ENCODE measurements at regions not wholly inside any gene's neighbourhood (a gene's known extent, or its start where the extent isn't known, plus 50 kb on each side); places are given as distances from the start of the nearest gene placed in this dataset.

DNA sequence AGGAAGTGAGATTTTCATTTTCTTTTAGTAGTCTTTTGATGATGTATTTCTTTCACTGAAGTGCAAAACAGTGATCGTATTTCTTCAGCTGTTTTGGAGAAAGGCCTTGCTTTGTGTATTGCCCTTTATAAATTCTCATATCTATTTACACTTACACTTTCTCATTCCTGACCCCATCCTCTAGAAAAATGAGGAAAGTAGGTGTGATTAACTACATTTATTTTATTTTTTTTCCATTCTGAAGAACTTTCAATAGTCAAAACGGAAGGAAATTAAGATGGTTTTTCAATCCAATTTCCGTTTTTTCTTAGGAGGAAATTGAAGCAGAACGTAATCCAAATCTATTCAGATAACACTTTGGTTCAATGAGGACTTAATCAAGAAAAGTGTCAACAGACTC is 188.1 kb downstream of the SLITRK5 start:
- Mint-ChIP-seq H3K4me1 (ENCODE audit: low read depth, unreplicated experiment) (no peaks in the 10 kb centered on the region), H3K36me3 (ENCODE audit: unreplicated experiment) (no peaks in the 10 kb centered on the region), H3K27ac (ENCODE audit: unreplicated experiment) (no peak overlapping the region), H3K9me3 (ENCODE audit: unreplicated experiment) (no peaks in the 10 kb centered on the region), H3K4me3 (ENCODE audit: unreplicated experiment) (no peak overlapping the region), H3K27me3 (ENCODE audit: unreplicated experiment) (no peaks in the 10 kb centered on the region)
- DNase-seq: no peak
- TF ChIP-seq, protein P1, sequence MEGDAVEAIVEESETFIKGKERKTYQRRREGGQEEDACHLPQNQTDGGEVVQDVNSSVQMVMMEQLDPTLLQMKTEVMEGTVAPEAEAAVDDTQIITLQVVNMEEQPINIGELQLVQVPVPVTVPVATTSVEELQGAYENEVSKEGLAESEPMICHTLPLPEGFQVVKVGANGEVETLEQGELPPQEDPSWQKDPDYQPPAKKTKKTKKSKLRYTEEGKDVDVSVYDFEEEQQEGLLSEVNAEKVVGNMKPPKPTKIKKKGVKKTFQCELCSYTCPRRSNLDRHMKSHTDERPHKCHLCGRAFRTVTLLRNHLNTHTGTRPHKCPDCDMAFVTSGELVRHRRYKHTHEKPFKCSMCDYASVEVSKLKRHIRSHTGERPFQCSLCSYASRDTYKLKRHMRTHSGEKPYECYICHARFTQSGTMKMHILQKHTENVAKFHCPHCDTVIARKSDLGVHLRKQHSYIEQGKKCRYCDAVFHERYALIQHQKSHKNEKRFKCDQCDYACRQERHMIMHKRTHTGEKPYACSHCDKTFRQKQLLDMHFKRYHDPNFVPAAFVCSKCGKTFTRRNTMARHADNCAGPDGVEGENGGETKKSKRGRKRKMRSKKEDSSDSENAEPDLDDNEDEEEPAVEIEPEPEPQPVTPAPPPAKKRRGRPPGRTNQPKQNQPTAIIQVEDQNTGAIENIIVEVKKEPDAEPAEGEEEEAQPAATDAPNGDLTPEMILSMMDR (IDR thresholded peaks at IDR 0.05; ENCODE audit: partially characterized antibody, unreplicated experiment): no peak

GRCh38 chr13:87867426-87867825 is 196.3 kb downstream of the SLITRK5 start:
- Mint-ChIP-seq H3K27me3 (ENCODE audit: unreplicated experiment) (peaks cover 3% of the 10 kb centered on the region), H3K9me3 (ENCODE audit: unreplicated experiment) (peaks cover 2% of the 10 kb centered on the region), H3K4me1 (ENCODE audit: low read depth, unreplicated experiment) (no peaks in the 10 kb centered on the region), H3K4me3 (ENCODE audit: unreplicated experiment) (no peak overlapping the region), H3K36me3 (ENCODE audit: unreplicated experiment) (no peaks in the 10 kb centered on the region), H3K27ac (ENCODE audit: unreplicated experiment) (no peak overlapping the region)
- TF ChIP-seq, protein P1 (IDR thresholded peaks at IDR 0.05; ENCODE audit: partially characterized antibody, unreplicated experiment): no peak
- no peak for DNase-seq

DNA sequence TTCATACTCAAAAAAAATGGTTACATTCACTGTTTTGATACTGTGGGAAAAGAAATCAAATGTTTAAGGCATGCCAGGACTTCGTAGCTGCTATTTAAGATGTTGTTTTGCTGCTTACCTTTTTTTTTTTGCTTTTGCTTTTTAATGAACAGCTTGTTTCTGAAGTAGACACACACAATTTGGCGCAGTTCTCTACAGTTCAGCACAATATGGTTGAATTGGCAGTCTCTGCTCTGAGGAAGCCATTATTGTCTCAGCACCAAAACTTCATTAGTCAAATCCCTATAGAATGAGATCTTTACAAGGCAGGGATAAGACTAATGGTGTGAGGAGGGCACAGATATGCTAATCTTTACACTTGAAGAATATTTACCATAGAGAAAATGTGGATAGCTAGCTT is 197.6 kb downstream of the SLITRK5 start:
- no peaks in the 10 kb centered on the region for H3K4me1 Mint-ChIP-seq (ENCODE audit: low read depth, unreplicated experiment)
- H3K9me3 Mint-ChIP-seq (ENCODE audit: unreplicated experiment): peaks cover 2% of the 10 kb centered on the region
- no peak for DNase-seq
- TF ChIP-seq, protein P1 (IDR thresholded peaks at IDR 0.05; ENCODE audit: partially characterized antibody, unreplicated experiment): no peak
- H3K4me3 Mint-ChIP-seq (ENCODE audit: unreplicated experiment): no peak overlapping the region
- no peak overlapping the region for H3K27ac Mint-ChIP-seq (ENCODE audit: unreplicated experiment)
- peaks cover 3% of the 10 kb centered on the region for H3K27me3 Mint-ChIP-seq (ENCODE audit: unreplicated experiment)
- H3K36me3 Mint-ChIP-seq (ENCODE audit: unreplicated experiment): no peaks in the 10 kb centered on the region

- Mint-ChIP-seq H3K36me3 (ENCODE audit: unreplicated experiment) (no peaks in the 10 kb centered on the region), H3K9me3 (ENCODE audit: unreplicated experiment) (no peaks in the 10 kb centered on the region), H3K4me3 (ENCODE audit: unreplicated experiment) (no peak overlapping the region), H3K27me3 (ENCODE audit: unreplicated experiment) (no peaks in the 10 kb centered on the region), H3K27ac (ENCODE audit: unreplicated experiment) (no peak overlapping the region), H3K4me1 (ENCODE audit: low read depth, unreplicated experiment) (no peaks in the 10 kb centered on the region)
- no peak for DNase-seq
- TF ChIP-seq, protein P1 (IDR thresholded peaks at IDR 0.05; ENCODE audit: partially characterized antibody, unreplicated experiment): no peak
Measured at GRCh38 chr13:87872813-87873212, 201.6 kb downstream of the SLITRK5 start.

DNA sequence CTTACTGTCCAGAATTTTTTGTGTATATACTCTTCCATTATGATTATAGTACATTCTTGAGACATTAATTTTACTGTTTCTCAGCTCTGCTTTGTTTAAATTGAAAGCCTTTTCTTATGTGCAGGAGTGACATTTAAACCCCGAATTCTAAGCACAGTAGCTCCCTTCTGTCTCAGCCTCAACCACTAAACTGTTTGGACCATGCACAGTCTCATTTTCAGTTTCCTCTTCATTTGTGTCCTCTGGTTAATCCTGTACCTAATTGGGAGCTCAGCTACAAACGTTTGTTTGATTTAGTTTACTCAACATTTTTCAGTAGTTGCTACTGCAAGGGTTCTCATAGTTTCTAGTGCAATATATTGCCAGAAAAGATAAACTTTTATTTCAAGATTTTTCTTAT is 206.3 kb downstream of the SLITRK5 start:
- no peak overlapping the region for H3K4me3 Mint-ChIP-seq (ENCODE audit: unreplicated experiment)
- TF ChIP-seq, protein P1 (IDR thresholded peaks at IDR 0.05; ENCODE audit: partially characterized antibody, unreplicated experiment): no peak
- H3K9me3 Mint-ChIP-seq (ENCODE audit: unreplicated experiment): no peaks in the 10 kb centered on the region
- H3K27me3 Mint-ChIP-seq (ENCODE audit: unreplicated experiment): no peaks in the 10 kb centered on the region
- no peak for DNase-seq
- H3K36me3 Mint-ChIP-seq (ENCODE audit: unreplicated experiment): no peaks in the 10 kb centered on the region
- H3K4me1 Mint-ChIP-seq (ENCODE audit: low read depth, unreplicated experiment): no peaks in the 10 kb centered on the region
- no peak overlapping the region for H3K27ac Mint-ChIP-seq (ENCODE audit: unreplicated experiment)
